HEK293 (cell line): ENCODE measurements at regions not wholly inside any gene's neighbourhood (a gene's known extent, or its start where the extent isn't known, plus 50 kb on each side); places are given as distances from the start of the nearest gene placed in this dataset.

Experiments
- CTCF ChIA-PET: fragments of 350-600 bp; formaldehyde crosslinking; extraction: SDS; loops from one replicate; lab custom pipeline; 2021; ENCODE audit warnings: antibody characterized with exemption; lab: Yijun Ruan, JAX
- POLR2A ChIA-PET: fragments of 300-600 bp; formaldehyde crosslinking; extraction: SDS; loops from one replicate; lab custom pipeline; 2020; ENCODE audit warnings: antibody characterized with exemption, inconsistent platforms; lab: Yijun Ruan, JAX
- H3K27ac ChIP-seq: fragments of 200-500 bp; sonication (Bioruptor generic); 2 replicates; pipeline ENCODE4 v1.5.1; 2014; ENCODE audit warnings: low read depth, low read length, control low read depth, inconsistent platforms; ENCODE audit errors: extremely low read depth
- H3K36me3 ChIP-seq, 2 experiments: fragments of 200-500 bp in 1 of 2; sonication (Bioruptor generic) in 1 of 2; 1 replicate in 1 of 2; 2 replicates in 1 of 2; pipeline ENCODE4 v1.5.1; 2014 to 2017; ENCODE audit warnings: inconsistent platforms in 2 of 2, low read length in 2 of 2; ENCODE audit not compliant: control insufficient read depth in 2 of 2, insufficient read depth in 1 of 2
- H3K4me1 ChIP-seq: fragments of 200-500 bp; sonication (Bioruptor generic); 2 replicates; pipeline ENCODE4 v1.5.1; 2014; ENCODE audit warnings: mild to moderate bottlenecking, low read length, inconsistent platforms; ENCODE audit not compliant: control insufficient read depth, insufficient read depth
- H3K4me3 ChIP-seq: 2 replicates; pipeline ENCODE4 v1.5.1; 2011; ENCODE audit warnings: low read depth, mild to moderate bottlenecking, control low read depth, low read length, moderate library complexity
- H3K9me3 ChIP-seq: fragments of 200-500 bp; sonication (Bioruptor generic); 2 replicates; pipeline ENCODE4 v1.5.1; 2014; ENCODE audit warnings: low read depth, low read length, inconsistent platforms; ENCODE audit not compliant: control insufficient read depth, insufficient read depth
- AEBP2 ChIP-seq: fragments of 450-650 bp; formaldehyde crosslinking; IDR thresholded peaks from 2 replicates; pipeline ENCODE4 v1.5.1; 2016; ENCODE audit warnings: missing biosample characterization, missing genetic modification characterization, borderline replicate concordance
- BCL11A ChIP-seq: fragments of 450-650 bp; formaldehyde crosslinking; IDR thresholded peaks from 2 replicates; pipeline ENCODE4 v1.5.1; 2016; ENCODE audit warnings: low read depth, missing biosample characterization, missing genetic modification characterization
- EGR2 ChIP-seq: fragments of 450-650 bp; formaldehyde crosslinking; IDR thresholded peaks from 2 replicates; pipeline ENCODE4 v1.5.1; 2016; ENCODE audit warnings: low read depth, missing biosample characterization, missing genetic modification characterization
- ELK4 ChIP-seq: IDR thresholded peaks from 2 replicates; pipeline ENCODE4 v1.6.1; 2011; ENCODE audit warnings: mild to moderate bottlenecking, low read depth, low read length, borderline replicate concordance
- IKZF3 ChIP-seq: fragments of 450-650 bp; IDR thresholded peaks from 2 replicates; pipeline ENCODE4 v1.5.0; 2018; ENCODE audit warnings: missing biosample characterization, mild to moderate bottlenecking, missing genetic modification characterization, moderate library complexity
- KLF10 ChIP-seq: fragments of 450-650 bp; IDR thresholded peaks from 2 replicates; pipeline ENCODE4 v1.5.1; 2018; ENCODE audit warnings: missing biosample characterization, mild to moderate bottlenecking, missing genetic modification characterization
- REST ChIP-seq: fragments of 450-650 bp; formaldehyde crosslinking; IDR thresholded peaks from 2 replicates; pipeline ENCODE4 v1.5.1; 2016; ENCODE audit warnings: missing biosample characterization, missing genetic modification characterization
- TRIM28 ChIP-seq: IDR thresholded peaks from 2 replicates; pipeline ENCODE4 v1.6.1; 2011; ENCODE audit warnings: low read length, control low read depth, borderline replicate concordance
- ZBTB49 ChIP-seq: fragments of 450-650 bp; formaldehyde crosslinking; IDR thresholded peaks from 2 replicates; pipeline ENCODE4 v1.5.1; 2016; ENCODE audit warnings: missing biosample characterization, missing genetic modification characterization, low read depth
- ZFHX2 ChIP-seq: fragments of 450-650 bp; formaldehyde crosslinking; conservative IDR thresholded peaks from 2 replicates; pipeline ENCODE4 v1.5.1; 2016; ENCODE audit warnings: missing biosample characterization, missing genetic modification characterization
- ZFP69B ChIP-seq: fragments of 450-650 bp; formaldehyde crosslinking; IDR thresholded peaks from 2 replicates; pipeline ENCODE4 v1.5.1; 2016; ENCODE audit warnings: missing biosample characterization, missing genetic modification characterization
- ZNF114 ChIP-seq: fragments of 450-650 bp; formaldehyde crosslinking; IDR thresholded peaks from 2 replicates; pipeline ENCODE4 v1.5.0; 2017; ENCODE audit warnings: missing biosample characterization, missing genetic modification characterization
- ZNF132 ChIP-seq: fragments of 450-650 bp; formaldehyde crosslinking; IDR thresholded peaks from 2 replicates; pipeline ENCODE4 v1.5.1; 2017; ENCODE audit warnings: missing biosample characterization, missing genetic modification characterization, borderline replicate concordance
- ZNF140 ChIP-seq: fragments of 450-650 bp; formaldehyde crosslinking; IDR thresholded peaks from 2 replicates; pipeline ENCODE4 v1.5.1; 2016; ENCODE audit warnings: missing biosample characterization, missing genetic modification characterization
- ZNF184 ChIP-seq: fragments of 450-650 bp; IDR thresholded peaks from 2 replicates; pipeline ENCODE4 v1.5.1; 2018; ENCODE audit warnings: missing biosample characterization, mild to moderate bottlenecking, missing genetic modification characterization
- ZNF19 ChIP-seq: fragments of 450-650 bp; formaldehyde crosslinking; IDR thresholded peaks from 2 replicates; pipeline ENCODE4; 2016; ENCODE audit warnings: missing biosample characterization, missing genetic modification characterization, low read depth
- ZNF202 ChIP-seq: fragments of 450-650 bp; formaldehyde crosslinking; IDR thresholded peaks from 2 replicates; pipeline ENCODE4 v1.5.1; 2016; ENCODE audit warnings: missing biosample characterization, missing genetic modification characterization, borderline replicate concordance
- ZNF274 ChIP-seq, 2 experiments: fragments of 200-500 bp in 1 of 2; fragments of 450-650 bp in 1 of 2; sonication (Bioruptor generic) in 1 of 2; formaldehyde crosslinking in 1 of 2; IDR thresholded peaks; 2 replicates each; pipeline versions ENCODE4 v1.5.1 to v1.6.1; 2014 to 2016; ENCODE audit warnings: borderline replicate concordance in 1 of 2, inconsistent platforms in 1 of 2, low read length in 1 of 2, missing biosample characterization in 1 of 2, missing genetic modification characterization in 1 of 2
- ZNF48 ChIP-seq: fragments of 450-650 bp; formaldehyde crosslinking; IDR thresholded peaks from 2 replicates; pipeline ENCODE4 v1.5.1; 2016; ENCODE audit warnings: missing biosample characterization, missing genetic modification characterization
- ZNF549 ChIP-seq: fragments of 450-650 bp; IDR thresholded peaks from 2 replicates; pipeline ENCODE4 v1.5.1; 2018; ENCODE audit warnings: missing biosample characterization, missing genetic modification characterization, mild to moderate bottlenecking, inconsistent platforms, moderate library complexity
- ZNF558 ChIP-seq: fragments of 450-650 bp; formaldehyde crosslinking; IDR thresholded peaks from 2 replicates; pipeline ENCODE4 v1.5.1; 2016; ENCODE audit warnings: missing biosample characterization, missing genetic modification characterization
- ZNF623 ChIP-seq: fragments of 450-650 bp; formaldehyde crosslinking; IDR thresholded peaks from 2 replicates; pipeline ENCODE4 v1.5.1; 2016; ENCODE audit warnings: missing biosample characterization, missing genetic modification characterization
- ZNF624 ChIP-seq: fragments of 450-650 bp; formaldehyde crosslinking; IDR thresholded peaks from 2 replicates; pipeline ENCODE4 v1.5.1; 2017; ENCODE audit warnings: missing biosample characterization, missing genetic modification characterization
- ZNF701 ChIP-seq: fragments of 450-650 bp; formaldehyde crosslinking; IDR thresholded peaks from 2 replicates; pipeline ENCODE4 v1.5.1; 2016; ENCODE audit warnings: missing biosample characterization, missing genetic modification characterization

GRCh38 chrX:8346892-8347291 lies 117.7 kb upstream of the VCX3B start:
- TF ChIP-seq ZFP69B (tag by site-specific recombination) (no peak), ZNF623 (tag by site-specific recombination) (no peak), ZBTB49 (tag by site-specific recombination) (no peak), ZNF624 (tag by site-specific recombination) (no peak), KLF10 (tag by site-specific recombination) (no peak), EGR2 (no peak), ZNF114 (no peak), AEBP2 (no peak), ZNF202 (no peak), ZNF132 (tag by site-specific recombination) (no peak), ZNF184 (tag by site-specific recombination) (no peak), IKZF3 (tag by site-specific recombination) (no peak)
- TF ChIP-seq, all 188 proteins: peak for 0
- Histone ChIP-seq H3K36me3 (no peaks in the 10 kb centered on the region), H3K4me1 (no peaks in the 10 kb centered on the region), H3K27ac (no peak overlapping the region), H3K9me3 (no peaks in the 10 kb centered on the region), H3K4me3 (no peak overlapping the region)
- POLR2A ChIA-PET, result no interaction called here
- CTCF ChIA-PET, result no interaction called here

- Histone ChIP-seq H3K4me3 (no peak overlapping the region), H3K4me1 (no peaks in the 10 kb centered on the region), H3K9me3 (no peaks in the 10 kb centered on the region), H3K27ac (no peak overlapping the region), H3K36me3 (no peaks in the 10 kb centered on the region)
- CTCF ChIA-PET, result no interaction called here
- POLR2A ChIA-PET, result no interaction called here
- no peak for TF ChIP-seq ZNF701 (tag by site-specific recombination)
- no peak for TF ChIP-seq ZNF48
- no peak for TF ChIP-seq ZNF549
- no peak for TF ChIP-seq BCL11A (tag by site-specific recombination)
- no peak for TF ChIP-seq REST
- TF ChIP-seq ZNF558 (tag by site-specific recombination), result no peak
- no peak for TF ChIP-seq ELK4
- no peak for TF ChIP-seq ZNF140 (tag by site-specific recombination)
- no peak for TF ChIP-seq TRIM28
- TF ChIP-seq ZFHX2, result no peak
- TF ChIP-seq ZNF19 (tag by site-specific recombination), result no peak
- TF ChIP-seq ZNF274 (IDR thresholded peaks at IDR 0.05; ENCODE audit: low read length), result no peak
- TF ChIP-seq ZNF274 (tag by site-specific recombination; IDR thresholded peaks at IDR 0.05; ENCODE audit: borderline replicate concordance), result no peak
Measured at GRCh38 chrX:8349816-8350544, 114.7 kb upstream of the VCX3B start.
